Stimulated activated CD4-positive, alpha-beta T cell treated with anti-CD3 and anti-CD28 coated beads, Interleukin-15, amount 100 ng/mL, for 1 hour (primary cell): ENCODE measurements at regions not wholly inside any gene's neighbourhood (a gene's known extent, or its start where the extent isn't known, plus 50 kb on each side); places are given as distances from the start of the nearest gene placed in this dataset.
"Not testable (repeated sequence)": the region's sequence is repeated elsewhere in the genome, so short reads cannot be mapped to it uniquely, and the experiment has no call there.

Experiments
- DNase-seq, 2 donors: peaks; one replicate each; pipeline ENCODE4 v3.0.0-alpha.2; 2020; ENCODE audit warnings: low read depth in 1 of 2, low spot score in 1 of 2

- no peak for DNase-seq
These were observed 56.0 kb downstream of the EN1 start for GRCh38 chr2:118791483-118791882.

GRCh38 chr2:118786746-118787145, 60.7 kb downstream of the EN1 start:
- DNase-seq = no peak

GRCh38 chr2:118784860-118785259, 62.6 kb downstream of the EN1 start:
- DNase-seq = no peak

- no peak for DNase-seq
These were observed 68.1 kb downstream of the EN1 start for GRCh38 chr2:118779362-118779761.

DNA sequence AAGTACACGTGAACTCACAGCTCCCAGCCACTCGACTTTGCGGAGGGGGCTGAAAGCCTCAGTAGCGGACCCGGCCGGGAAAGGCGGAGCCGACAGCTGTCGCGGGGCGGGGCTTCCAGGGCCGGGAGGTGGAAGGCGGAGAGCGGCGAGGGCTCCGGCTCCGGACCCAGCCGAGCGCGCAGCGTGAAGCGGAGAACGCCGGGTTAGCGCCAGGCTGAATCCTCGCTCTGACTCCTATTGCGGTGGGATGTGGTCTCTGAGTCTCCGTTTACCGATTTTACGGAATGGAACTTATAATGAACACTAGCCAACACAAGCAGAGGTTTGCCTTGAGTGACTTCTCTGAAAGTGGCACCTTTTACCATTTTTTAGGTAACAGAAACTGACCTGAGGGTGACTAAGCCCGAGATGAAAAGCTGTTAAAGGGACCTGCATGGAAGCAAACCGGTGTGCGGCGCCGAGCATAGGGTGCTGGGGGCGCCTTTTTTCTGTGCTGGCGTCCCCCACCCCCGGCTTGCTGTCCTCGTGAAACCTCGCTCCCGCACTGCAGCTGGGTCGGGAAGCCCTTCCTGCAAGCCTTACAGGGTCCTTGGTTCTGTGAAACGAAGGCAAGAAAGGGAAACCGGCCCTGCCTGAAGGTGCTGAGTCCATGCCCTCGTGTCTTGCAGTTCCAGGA, 72.9 kb downstream of the EN1 start:
- no peak for DNase-seq

GRCh38 chr2:118773826-118774225, 73.6 kb downstream of the EN1 start:
- DNase-seq = no peak

GRCh38 chr2:118772487-118773200, 74.8 kb downstream of the EN1 start:
- DNase-seq = no peak

GRCh38 chr2:118769707-118770400, 77.6 kb downstream of the EN1 start:
- DNase-seq = no peak

DNA sequence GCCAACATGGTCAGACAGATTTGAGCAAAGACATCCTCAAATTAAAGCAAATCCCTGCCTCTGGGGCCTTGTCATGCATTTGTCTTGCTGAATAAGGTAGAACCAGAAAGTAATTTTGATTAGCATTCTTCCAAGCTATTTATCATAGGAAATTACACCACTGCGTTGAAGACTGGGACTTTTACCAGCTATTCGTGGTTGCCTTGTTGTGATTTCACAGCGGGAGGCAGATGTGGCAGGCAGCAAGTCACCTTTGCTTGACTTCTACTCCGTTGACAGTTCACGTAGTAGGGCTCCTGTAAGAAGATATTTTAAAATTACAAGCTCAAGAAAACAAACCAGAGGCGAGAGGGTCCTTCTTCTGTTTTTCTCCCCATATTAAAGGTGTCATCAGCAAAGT, 80.6 kb downstream of the EN1 start:
- no peak for DNase-seq

DNA sequence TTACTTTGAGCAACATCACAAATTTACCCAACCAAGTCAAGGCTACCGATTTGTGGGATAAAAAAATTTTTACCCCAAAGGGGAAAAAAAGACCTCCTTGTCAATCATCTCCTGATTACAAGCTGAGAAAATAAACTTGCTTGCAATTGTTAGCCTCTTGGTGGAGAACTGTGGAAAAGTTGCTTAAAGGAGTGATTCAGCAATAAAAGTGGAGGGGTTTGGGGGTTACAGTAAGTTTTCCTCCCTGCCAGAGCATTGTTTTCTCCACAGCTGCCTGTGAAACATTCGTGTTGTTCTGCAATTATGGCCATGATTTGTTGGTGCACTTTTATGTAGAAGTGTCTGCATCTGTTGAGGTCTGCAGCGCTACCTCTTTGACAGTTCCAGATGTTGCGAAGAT, 82.6 kb downstream of the EN1 start:
- no peak for DNase-seq

GRCh38 chr2:118763797-118764196, 83.7 kb downstream of the EN1 start:
- no peak for DNase-seq

- no peak for DNase-seq
These were observed 85.2 kb downstream of the EN1 start for GRCh38 chr2:118762290-118762689.

- DNase-seq = no peak
These were observed 85.7 kb downstream of the EN1 start for GRCh38 chr2:118761771-118762170.

- DNase-seq = no peak
These were observed 91.5 kb downstream of the EN1 start for GRCh38 chr2:118755901-118756300.

DNA sequence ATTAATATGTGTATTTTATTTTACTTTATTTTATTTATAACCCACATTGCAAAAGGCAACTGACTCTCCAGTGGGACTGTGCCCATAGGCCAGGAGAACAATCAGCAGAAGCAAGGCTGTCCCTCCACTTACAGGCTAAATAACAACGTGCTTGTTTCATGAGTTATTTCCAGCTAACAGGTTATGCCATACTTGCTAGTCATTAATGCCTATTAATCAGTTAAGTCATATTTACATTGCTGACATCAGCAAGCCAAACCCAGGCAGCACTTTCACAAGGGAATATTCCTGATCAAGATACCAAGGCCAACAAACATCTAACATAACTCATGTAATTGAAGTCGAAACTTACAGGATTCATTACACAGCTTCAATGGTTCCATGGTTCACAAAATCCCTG, 92.1 kb downstream of the EN1 start:
- DNase-seq = no peak

DNA sequence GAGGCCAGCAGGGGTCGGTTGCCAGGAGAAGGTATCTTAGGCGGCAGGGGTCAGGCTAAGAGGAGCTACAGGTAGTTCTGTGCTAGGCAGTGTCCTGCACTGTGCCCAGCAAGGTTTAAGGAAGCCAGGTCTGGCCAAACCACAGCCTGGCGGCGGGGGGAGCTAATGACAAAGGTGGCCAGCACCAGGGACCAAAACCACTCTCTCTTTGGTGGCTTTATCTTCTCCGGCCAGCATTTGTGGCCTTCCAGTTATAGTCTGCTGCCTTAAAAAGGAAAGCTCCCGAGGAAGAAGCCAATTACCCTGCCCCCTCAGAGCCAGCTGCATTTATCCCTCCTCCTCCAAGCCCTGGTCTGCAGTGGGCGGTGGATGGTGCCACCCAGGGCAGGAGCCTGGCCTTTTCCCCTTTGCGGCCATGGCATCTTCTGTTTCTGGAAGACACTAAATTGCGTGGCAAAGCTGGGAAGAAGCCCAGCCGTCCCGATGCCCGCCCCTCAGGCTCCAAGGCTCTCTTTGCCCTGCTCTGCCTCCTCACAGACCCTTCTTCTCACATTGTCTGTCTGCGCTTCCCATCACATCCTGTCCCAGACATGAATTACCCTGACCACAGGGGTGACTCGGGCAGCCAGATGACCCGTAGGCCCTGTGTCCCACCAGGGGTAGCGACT, 94.6 kb downstream of the EN1 start:
- DNase-seq = no peak

DNA sequence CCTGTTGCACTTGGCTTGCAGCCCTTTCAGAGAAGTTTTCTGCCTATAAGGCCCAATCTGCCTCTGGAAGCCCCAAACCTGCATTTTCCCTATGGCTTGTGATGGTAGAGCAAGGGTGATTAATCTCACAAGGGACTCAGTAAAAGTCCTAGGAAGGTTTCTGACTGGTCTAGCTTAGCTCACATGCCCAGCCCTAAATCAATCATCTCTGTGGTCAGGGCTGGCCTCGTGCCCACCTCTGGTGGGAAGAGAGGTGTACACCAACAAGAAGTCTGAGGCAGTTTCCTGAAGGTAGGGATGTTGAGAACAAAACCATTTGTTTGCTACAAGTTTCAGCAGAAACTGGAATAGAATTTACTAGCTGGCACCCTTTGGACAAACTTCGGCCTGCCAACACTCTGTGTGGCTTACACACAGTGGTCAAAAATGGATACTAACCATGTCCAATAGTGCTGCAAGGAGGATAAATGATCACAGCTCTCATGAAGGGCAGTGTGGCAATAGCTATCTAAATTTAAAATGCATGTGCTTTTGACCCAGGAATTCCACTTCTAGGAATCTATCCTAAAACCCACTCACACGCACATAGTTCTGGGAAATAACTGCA, 96.4 kb downstream of the EN1 start:
- no peak for DNase-seq

GRCh38 chr2:118748245-118748885, 99.1 kb downstream of the EN1 start:
- no peak for DNase-seq

- DNase-seq = no peak
These were observed 99.8 kb downstream of the EN1 start for GRCh38 chr2:118747637-118748036.

DNA sequence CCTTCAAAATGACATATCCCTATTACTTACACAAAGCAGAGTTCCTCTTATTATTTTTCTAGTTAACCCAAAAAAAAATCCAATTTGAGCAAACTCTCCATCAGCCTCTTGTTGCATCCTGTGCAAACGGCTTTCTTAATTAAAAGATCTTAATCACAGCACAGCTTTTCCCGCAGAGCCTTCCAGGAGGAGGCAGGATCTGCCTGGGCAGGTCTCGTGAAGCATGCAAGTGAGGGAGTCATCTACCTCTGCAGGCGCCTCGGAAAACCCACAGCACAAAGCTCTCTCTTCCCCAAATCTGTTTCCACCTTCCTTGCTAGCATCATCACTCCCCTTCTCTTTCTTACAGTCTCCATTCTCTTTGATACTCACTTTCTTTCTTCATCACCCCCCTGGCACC, 100.4 kb downstream of the EN1 start:
- no peak for DNase-seq

GRCh38 chr2:118744682-118745181, 102.7 kb downstream of the EN1 start:
- DNase-seq = not testable (repeated sequence)
